Keratinocyte (primary cell): ENCODE measurements at regions not wholly inside any gene's neighbourhood (a gene's known extent, or its start where the extent isn't known, plus 50 kb on each side); places are given as distances from the start of the nearest gene placed in this dataset.
"Not testable (repeated sequence)": the region's sequence is repeated elsewhere in the genome, so short reads cannot be mapped to it uniquely, and the experiment has no call there.

Experiments used
- DNase-seq: peaks from one replicate; pipeline ENCODE4 v3.0.0-alpha.2; 2011; ENCODE audit warnings: low read depth, missing footprints, low spot score
- FAIRE-seq: peaks from 2 replicates; lab custom pipeline; 2011; peaks lifted over from hg19 to GRCh38; lab: Jason Lieb, UNC
- H2AFZ ChIP-seq: 2 replicates; pipeline ENCODE4 v1.6.0; 2012; ENCODE audit warnings: low read length, control low read depth, inconsistent platforms; ENCODE audit not compliant: control insufficient read depth
- H3K27ac ChIP-seq: 2 replicates; pipeline ENCODE4 v1.5.1; 2011; ENCODE audit warnings: low read length; ENCODE audit not compliant: control insufficient read depth, insufficient read depth
- H3K27me3 ChIP-seq: 3 replicates; pipeline ENCODE4 v1.6.0; 2011; ENCODE audit warnings: low read length; ENCODE audit not compliant: control insufficient read depth, insufficient read depth; ENCODE audit errors: extremely low read depth
- H3K36me3 ChIP-seq, 2 experiments: 2 replicates in 1 of 2; 3 replicates in 1 of 2; pipeline ENCODE4 v1.5.1; 2011; ENCODE audit warnings: low read length in 2 of 2, mild to moderate bottlenecking in 1 of 2; ENCODE audit not compliant: control insufficient read depth in 2 of 2, insufficient read depth in 2 of 2; ENCODE audit errors: extremely low read depth in 1 of 2
- H3K4me1 ChIP-seq: 3 replicates; pipeline ENCODE4 v1.5.1; 2011; ENCODE audit warnings: low read length; ENCODE audit not compliant: control insufficient read depth, insufficient read depth; ENCODE audit errors: extremely low read depth
- H3K4me2 ChIP-seq: 3 replicates; pipeline ENCODE4 v1.6.0; 2011; ENCODE audit warnings: low read depth, low read length; ENCODE audit not compliant: control insufficient read depth, insufficient read depth; ENCODE audit errors: extremely low read depth
- H3K4me3 ChIP-seq, 3 experiments: fragments of 200-600 bp in 1 of 3; sonication (generic) in 1 of 3; 2 replicates in 2 of 3; 3 replicates in 1 of 3; pipeline ENCODE4 v1.5.1; 2011 to 2016; ENCODE audit warnings: low read length in 3 of 3, mild to moderate bottlenecking in 3 of 3, control low read depth in 2 of 3, inconsistent platforms in 1 of 3, low read depth in 1 of 3, mixed read lengths in 1 of 3, mixed run types in 1 of 3, moderate library complexity in 1 of 3; ENCODE audit not compliant: control insufficient read depth in 2 of 3, insufficient read depth in 2 of 3; ENCODE audit errors: extremely low read depth in 1 of 3
- H3K79me2 ChIP-seq: 2 replicates; pipeline ENCODE4 v1.6.0; 2012; ENCODE audit warnings: low read length; ENCODE audit not compliant: control insufficient read depth, insufficient read depth
- H3K9ac ChIP-seq: 3 replicates; pipeline ENCODE4 v1.6.0; 2011; ENCODE audit warnings: low read length; ENCODE audit not compliant: control insufficient read depth, insufficient read depth; ENCODE audit errors: extremely low read depth
- H3K9me1 ChIP-seq: 3 replicates; pipeline ENCODE4 v1.6.0; 2011; ENCODE audit warnings: low read length; ENCODE audit not compliant: control insufficient read depth, insufficient read depth; ENCODE audit errors: extremely low read depth
- H3K9me3 ChIP-seq: 2 replicates; pipeline ENCODE4 v1.5.1; 2012; ENCODE audit warnings: low read depth, low read length; ENCODE audit not compliant: control insufficient read depth
- H4K20me1 ChIP-seq: 3 replicates; pipeline ENCODE4 v1.6.0; 2011; ENCODE audit warnings: low read length; ENCODE audit not compliant: control insufficient read depth, insufficient read depth; ENCODE audit errors: extremely low read depth
- CTCF ChIP-seq, 3 experiments: IDR thresholded peaks in 1 of 3; conservative IDR thresholded peaks in 1 of 3; optimal IDR thresholded peaks in 1 of 3; 2 replicates in 2 of 3; 3 replicates in 1 of 3; pipeline versions ENCODE3 to v1.5.1; 2011; ENCODE audit warnings: low read length in 3 of 3, mild to moderate bottlenecking in 3 of 3, moderate library complexity in 2 of 3, control low read depth in 1 of 3, inconsistent platforms in 1 of 3; ENCODE audit not compliant: insufficient read depth in 2 of 3; ENCODE audit errors: extremely low read depth in 1 of 3
- EZH2 ChIP-seq: IDR thresholded peaks from one replicate; pipeline ENCODE4 v1.6.1; 2012; ENCODE audit warnings: inconsistent platforms, mild to moderate bottlenecking, low read length, moderate library complexity
- dilution Hi-C: fragments of 300-500 bp; cut with MboI; formaldehyde crosslinking; loops from one replicate; pipeline ENCODE4 v1.7.0; 2020; ENCODE audit warnings: low sequenced_read_pairs; ENCODE audit not compliant: extremely low pct_ligation_motif_present

- Histone ChIP-seq H3K27ac (no peak overlapping the region), H3K4me1 (peaks cover 16% of the 10 kb centered on the region), H3K9ac (no peak overlapping the region), H2AFZ (no peak overlapping the region), H3K4me2 (no peak overlapping the region), H3K79me2 (no peaks in the 10 kb centered on the region), H4K20me1 (no peaks in the 10 kb centered on the region), H3K27me3 (no peaks in the 10 kb centered on the region), H3K4me3 (no peak overlapping the region), H3K9me1 (no peaks in the 10 kb centered on the region), H3K36me3 (no peaks in the 10 kb centered on the region), H3K9me3 (no peaks in the 10 kb centered on the region)
- dilution Hi-C loops = no loop called here
- FAIRE-seq (peak; percentile 96), DNase-seq (peak; percentile 41)
- TF ChIP-seq EZH2 (no peak), CTCF (optimal IDR thresholded peaks at IDR 0.05 in 1 of 3, IDR thresholded peaks at IDR 0.05 in 1 of 3, conservative IDR thresholded peaks at IDR 0.05 in 1 of 3; ENCODE audit: extremely low read depth in 1 of 3, insufficient read depth in 2 of 3, low read length in 3 of 3) (no peak)
These were observed 411.2 kb upstream of the CAMK1G start for GRCh38 chr1:209172286-209172685.

- H3K27me3 ChIP-seq, H3K9ac ChIP-seq, H3K79me2 ChIP-seq, H2AFZ ChIP-seq, H3K4me3 ChIP-seq, DNase-seq, H3K27ac ChIP-seq, H4K20me1 ChIP-seq, H3K36me3 ChIP-seq, FAIRE-seq, dilution Hi-C loops, H3K4me2 ChIP-seq, H3K9me3 ChIP-seq, H3K9me1 ChIP-seq: not testable (repeated sequence)
- H3K4me1 ChIP-seq = peaks cover 16% of the 10 kb centered on the region
These were observed 410.5 kb upstream of the CAMK1G start for GRCh38 chr1:209172792-209173542.

GRCh38 chr1:209173796-209174195, 409.7 kb upstream of the CAMK1G start:
- H3K4me2 ChIP-seq, H3K27me3 ChIP-seq, H2AFZ ChIP-seq, H3K27ac ChIP-seq, H3K36me3 ChIP-seq, H3K79me2 ChIP-seq, DNase-seq, dilution Hi-C loops, H4K20me1 ChIP-seq, H3K9me3 ChIP-seq, H3K4me1 ChIP-seq, H3K9me1 ChIP-seq, FAIRE-seq, H3K9ac ChIP-seq, H3K4me3 ChIP-seq: not testable (repeated sequence)
